Gastrocnemius medialis (tissue), 4 donors: ENCODE measurements at regions not wholly inside any gene's neighbourhood (a gene's known extent, or its start where the extent isn't known, plus 50 kb on each side); places are given as distances from the start of the nearest gene placed in this dataset.

ENCODE experiments used
- ATAC-seq, 2 donors: fragments of 150-250 bp; one replicate each; pipeline ENCODE4 v1.9.1; 2016
- DNase-seq, 2 donors: peaks; one replicate each; pipeline ENCODE4 v3.0.0-alpha.2; 2019
- H3K27ac ChIP-seq, 4 donors: fragments of 200-600 bp; sonication (generic); 1 replicate in 1 of 4; 2 replicates in 3 of 4; pipeline ENCODE4 v1.5.1; 2016 to 2018; ENCODE audit warnings: mild to moderate bottlenecking in 2 of 4, moderate library complexity in 1 of 4
- H3K27me3 ChIP-seq, 3 donors: fragments of 200-600 bp; sonication (generic) in 2 of 3; 1 replicate in 1 of 3; 2 replicates in 2 of 3; pipeline versions ENCODE4 v1.5.1 to v1.6.0; 2016 to 2019; ENCODE audit warnings: mild to moderate bottlenecking in 1 of 3, moderate library complexity in 1 of 3
- H3K36me3 ChIP-seq, 2 donors: fragments of 200-600 bp; sonication (generic) in 1 of 2; one replicate each; pipeline ENCODE4 v1.5.1; 2017 to 2018
- H3K4me1 ChIP-seq, 2 donors: fragments of 200-600 bp; sonication (generic) in 1 of 2; one replicate each; pipeline ENCODE4 v1.5.1; 2016 to 2017; ENCODE audit warnings: mild to moderate bottlenecking in 2 of 2
- H3K4me3 ChIP-seq, 4 donors: fragments of 200-600 bp; sonication (generic) in 3 of 4; 1 replicate in 1 of 4; 2 replicates in 3 of 4; pipeline ENCODE4 v1.5.1; 2016 to 2019; ENCODE audit warnings: mild to moderate bottlenecking in 2 of 4
- H3K9me3 ChIP-seq, 3 donors: fragments of 200-600 bp; sonication (generic) in 2 of 3; 1 replicate in 1 of 3; 2 replicates in 2 of 3; pipeline ENCODE4 v1.5.1; 2016 to 2019
- CTCF ChIP-seq, 5 experiments: fragments of 450-650 bp in 3 of 5; fragments of 200-600 bp in 2 of 5; sonication (generic) in 2 of 5; IDR thresholded peaks in 4 of 5; conservative IDR thresholded peaks in 1 of 5; 1 replicate in 4 of 5; 2 replicates in 1 of 5; pipeline ENCODE4 v1.5.1; 2016 to 2019; ENCODE audit warnings: antibody characterized with exemption in 5 of 5, mild to moderate bottlenecking in 3 of 5, moderate library complexity in 3 of 5
- POLR2A ChIP-seq, 2 donors: fragments of 450-650 bp; IDR thresholded peaks; one replicate each; pipeline ENCODE4 v1.6.1; 2017; ENCODE audit warnings: antibody characterized with exemption in 2 of 2, mild to moderate bottlenecking in 2 of 2, moderate library complexity in 2 of 2
- in situ Hi-C, 4 donors: fragments of 200-750 bp; cut with MboI; loops; one replicate each; pipeline versions ENCODE4 v1.15.0 to v1.8.0; 2017; ENCODE audit warnings: low sequenced_read_pairs in 4 of 4
- intact Hi-C: fragments of 100-400 bp; cut with DNase I; formaldehyde crosslinking; loops from one replicate; pipeline ENCODE4 v1.15.1; 2023; ENCODE audit warnings: low total_unique reads

DNA sequence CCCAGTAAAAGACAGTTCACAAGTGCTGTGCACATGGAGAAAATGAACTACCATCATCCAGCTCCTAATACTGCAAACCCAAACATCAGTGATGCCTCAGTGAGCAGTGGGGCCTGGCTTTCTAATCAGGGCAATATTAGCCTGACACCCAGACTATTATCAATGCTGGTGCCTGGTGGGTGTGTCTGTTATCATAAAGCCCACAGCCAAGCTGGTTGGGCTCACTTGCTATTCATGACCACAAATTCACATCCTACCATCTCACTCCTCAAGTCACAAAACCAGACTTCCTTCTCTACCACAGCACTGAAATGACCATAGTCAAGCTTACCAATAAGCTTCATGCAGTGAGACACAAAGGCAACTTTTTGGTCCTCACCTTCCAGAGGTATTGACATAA is 180.8 kb upstream of the PLN start:
- H3K4me1 ChIP-seq: peaks cover 19 to 22% of the 10 kb centered on the region in 2 donors
- no peak for TF ChIP-seq POLR2A (IDR thresholded peaks at IDR 0.05)
- TF ChIP-seq CTCF (IDR thresholded peaks at IDR 0.05 in 4 of 5, conservative IDR thresholded peaks at IDR 0.05 in 1 of 5): no peak
- DNase-seq (no peak), ATAC-seq (no peak)
- H3K36me3 ChIP-seq: no peaks in the 10 kb centered on the region
- H3K9me3 ChIP-seq: no peaks in the 10 kb centered on the region
- H3K27ac ChIP-seq: peak overlapping the region in 2 of 4 donors; percentile 42 to 69
- H3K27me3 ChIP-seq: no peaks in the 10 kb centered on the region
- intact Hi-C loops (no loop called here), in situ Hi-C loops (no loop called here)
- H3K4me3 ChIP-seq: no peak overlapping the region

GRCh38 chr6:118370722-118371121 is 177.4 kb upstream of the PLN start:
- intact Hi-C loops: loop anchor here (5.0 kb wide), 2 partner anchors 73 to 182 kb away; no protein-coding TSS in a partner anchor
- Histone ChIP-seq H3K4me1 (peaks cover 24 to 43% of the 10 kb centered on the region in 2 donors), H3K27me3 (no peaks in the 10 kb centered on the region), H3K36me3 (no peaks in the 10 kb centered on the region), H3K4me3 (no peak overlapping the region), H3K9me3 (no peaks in the 10 kb centered on the region), H3K27ac (peak overlapping the region; percentile 71 to 92 (median 86))
- DNase-seq (peak in 1 of 2 donors; percentile 14), ATAC-seq (peak in 1 of 2 donors; percentile 15)
- in situ Hi-C loops: no loop called here
- TF ChIP-seq CTCF (IDR thresholded peaks at IDR 0.05 in 4 of 5, conservative IDR thresholded peaks at IDR 0.05 in 1 of 5) (no peak), POLR2A (IDR thresholded peaks at IDR 0.05) (no peak)

GRCh38 chr6:118371955-118372354 is 176.1 kb upstream of the PLN start:
- H3K27ac ChIP-seq: peak overlapping the region; percentile 71 to 92 (median 86)
- in situ Hi-C loops: no loop called here
- TF ChIP-seq POLR2A (IDR thresholded peaks at IDR 0.05) (no peak), CTCF (IDR thresholded peaks at IDR 0.05 in 4 of 5, conservative IDR thresholded peaks at IDR 0.05 in 1 of 5) (no peak)
- ATAC-seq (peak; percentile 24 to 45), DNase-seq (no peak)
- intact Hi-C loops: loop anchor here (2.0 to 5.0 kb wide), 3 partner anchors 37 to 180 kb away; no protein-coding TSS in a partner anchor
- H3K9me3 ChIP-seq: no peaks in the 10 kb centered on the region
- no peak overlapping the region for H3K4me3 ChIP-seq
- H3K4me1 ChIP-seq: peaks cover 24 to 39% of the 10 kb centered on the region in 2 donors
- no peaks in the 10 kb centered on the region for H3K36me3 ChIP-seq
- no peaks in the 10 kb centered on the region for H3K27me3 ChIP-seq

DNA sequence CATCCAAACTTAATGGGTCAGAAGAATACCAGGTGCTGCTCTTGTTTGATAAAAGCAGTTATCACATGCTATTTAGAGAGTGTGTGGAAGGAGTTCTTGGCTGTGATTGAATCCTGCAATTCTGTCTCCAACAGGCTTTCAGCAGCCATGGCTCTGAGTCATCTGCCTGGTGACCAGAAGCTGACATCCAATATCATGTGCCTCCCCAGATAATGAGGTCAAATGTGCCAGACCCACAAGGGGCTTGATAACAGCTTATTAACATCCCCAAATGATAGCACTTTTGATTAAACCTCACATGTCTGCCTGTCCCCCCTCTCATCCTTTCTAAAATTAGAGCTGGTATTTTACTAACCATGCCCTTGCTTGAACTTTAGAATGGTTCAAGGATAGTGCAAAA is 175.7 kb upstream of the PLN start:
- Histone ChIP-seq H3K27ac (peak overlapping the region; percentile 71 to 92 (median 86)), H3K4me3 (no peak overlapping the region), H3K36me3 (no peaks in the 10 kb centered on the region), H3K27me3 (no peaks in the 10 kb centered on the region), H3K9me3 (no peaks in the 10 kb centered on the region), H3K4me1 (peaks cover 24 to 41% of the 10 kb centered on the region in 2 donors)
- in situ Hi-C loops (no loop called here), intact Hi-C loops (loop anchor here (2.0 to 5.0 kb wide), 3 partner anchors 38 to 180 kb away; no protein-coding TSS in a partner anchor)
- DNase-seq (peak; percentile 80 to 83), ATAC-seq (peak; percentile 99 to 100)
- TF ChIP-seq POLR2A (IDR thresholded peaks at IDR 0.05) (peak in 1 of 2 donors; percentile 18), CTCF (IDR thresholded peaks at IDR 0.05 in 4 of 5, conservative IDR thresholded peaks at IDR 0.05 in 1 of 5) (no peak)
